Sigmoid colon (tissue), 6 donors: ENCODE measurements at regions not wholly inside any gene's neighbourhood (a gene's known extent, or its start where the extent isn't known, plus 50 kb on each side); places are given as distances from the start of the nearest gene placed in this dataset.

Experiments used
- DNase-seq: peaks from one replicate; pipeline ENCODE4 v3.0.0-alpha.2; 2019
- H3K27ac ChIP-seq, 4 donors: fragments of 200-600 bp; sonication (generic); one replicate each; pipeline ENCODE4 v1.5.1; 2016 to 2019; ENCODE audit warnings: mild to moderate bottlenecking in 1 of 4
- H3K27me3 ChIP-seq, 3 donors: fragments of 200-600 bp; sonication (generic); one replicate each; pipeline ENCODE4 v1.5.1; 2019; ENCODE audit warnings: mild to moderate bottlenecking in 1 of 3
- H3K36me3 ChIP-seq, 4 donors: fragments of 200-600 bp; sonication (generic); one replicate each; pipeline ENCODE4 v1.5.1; 2016 to 2019
- H3K4me1 ChIP-seq, 4 donors: fragments of 200-600 bp; sonication (generic); one replicate each; pipeline ENCODE4 v1.5.1; 2017 to 2019
- H3K4me3 ChIP-seq, 4 donors: fragments of 200-600 bp; sonication (generic); one replicate each; pipeline ENCODE4 v1.5.1; 2017 to 2019; ENCODE audit warnings: mild to moderate bottlenecking in 2 of 4, moderate library complexity in 1 of 4
- H3K9me3 ChIP-seq, 4 donors: fragments of 200-600 bp in 3 of 4; sonication (generic) in 3 of 4; one replicate each; pipeline versions ENCODE4 v1.5.1 to v1.6.1; 2013 to 2019
- CTCF ChIP-seq, 4 experiments: fragments of 450-650 bp in 3 of 4; fragments of 200-600 bp in 1 of 4; IDR thresholded peaks; one replicate each; pipeline ENCODE4 v1.5.1; 2016 to 2019; ENCODE audit warnings: antibody characterized with exemption in 4 of 4, mild to moderate bottlenecking in 3 of 4, moderate library complexity in 2 of 4
- EP300 ChIP-seq, 4 donors: sonication (generic); formaldehyde crosslinking; IDR thresholded peaks; one replicate each; pipeline ENCODE4 v1.6.1; 2017; ENCODE audit warnings: antibody characterized with exemption in 4 of 4
- POLR2A ChIP-seq, 2 donors: fragments of 450-650 bp; IDR thresholded peaks; one replicate each; pipeline ENCODE4 v1.6.1; 2016; ENCODE audit warnings: antibody characterized with exemption in 2 of 2, mild to moderate bottlenecking in 2 of 2, moderate library complexity in 2 of 2
- POLR2AphosphoS5 ChIP-seq, 4 donors: sonication (generic); formaldehyde crosslinking; IDR thresholded peaks; one replicate each; pipeline ENCODE4 v1.6.1; 2017; ENCODE audit warnings: antibody characterized with exemption in 4 of 4
- WGBS, 2 donors: extraction: QIAGEN DNeasy Blood & Tissue Kit; methylation state at CpG; one replicate each; pipeline ENCODE4 v1.1.7; 2013; 5-methylcytosine and 5-hydroxymethylcytosine counted together
- intact Hi-C: fragments of 100-400 bp; cut with DNase I; formaldehyde crosslinking; loops from one replicate; pipeline ENCODE4 v1.15.1; 2023
- donor health status: healthy with polysubstance abuse.
- donor health status: healthy.

DNA sequence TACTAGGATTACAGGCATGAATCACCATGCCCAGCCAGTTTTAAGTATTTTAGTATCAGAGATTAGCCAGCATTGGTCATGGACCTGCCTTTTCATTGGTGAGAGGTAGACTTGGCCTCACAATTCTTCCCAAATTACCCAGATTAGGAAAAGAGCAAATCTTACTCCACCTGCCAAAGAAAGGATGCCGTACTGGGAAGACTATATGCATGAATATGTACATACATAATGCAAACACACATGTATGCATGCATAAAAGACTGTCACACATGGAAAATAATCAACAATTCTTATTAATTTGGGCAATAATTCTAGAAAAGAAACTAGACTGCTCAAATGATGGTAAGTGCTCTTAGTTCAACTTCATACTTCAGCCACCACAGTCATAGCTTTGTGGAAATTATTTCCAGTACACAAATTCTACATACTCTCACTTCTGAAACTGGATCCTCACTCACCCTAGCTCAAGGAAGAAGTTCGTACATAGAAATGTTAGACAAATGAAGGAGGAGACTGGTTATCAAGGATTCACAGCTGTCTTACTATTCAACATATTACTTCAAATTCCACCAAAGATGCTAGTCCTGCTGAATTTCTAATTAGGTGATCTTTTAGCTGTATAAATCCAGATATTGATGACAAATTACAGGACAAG is 73.7 kb downstream of the MINAR2 start:
- WGBS, 2 donors = 62 to 81% methylated on average over 2 of the region's 2 CpGs
- no peak for TF ChIP-seq EP300 (IDR thresholded peaks at IDR 0.05)
- no peak for TF ChIP-seq POLR2A (IDR thresholded peaks at IDR 0.05)
- no peak for TF ChIP-seq CTCF (IDR thresholded peaks at IDR 0.05)
- no peak for TF ChIP-seq POLR2AphosphoS5 (IDR thresholded peaks at IDR 0.05)

GRCh38 chr5:129830288-129830687 is 74.0 kb upstream of the CHSY3 start:
- no peak for TF ChIP-seq POLR2AphosphoS5 (IDR thresholded peaks at IDR 0.05)
- no peak for TF ChIP-seq EP300 (IDR thresholded peaks at IDR 0.05)
- TF ChIP-seq POLR2A (IDR thresholded peaks at IDR 0.05) = no peak
- TF ChIP-seq CTCF (IDR thresholded peaks at IDR 0.05) = no peak
- Histone ChIP-seq H3K36me3 (no peaks in the 10 kb centered on the region), H3K27ac (no peak overlapping the region), H3K4me1 (no peaks in the 10 kb centered on the region), H3K9me3 (no peaks in the 10 kb centered on the region), H3K27me3 (no peaks in the 10 kb centered on the region), H3K4me3 (no peak overlapping the region)
- intact Hi-C loops = no loop called here
- DNase-seq = no peak
- WGBS, 2 donors = 55 to 74% methylated on average over 2 of the region's 2 CpGs

More for the DNA sequence above, 73.7 kb downstream of the MINAR2 start:
- Histone ChIP-seq H3K27me3 (no peaks in the 10 kb centered on the region), H3K4me3 (no peak overlapping the region), H3K9me3 (no peaks in the 10 kb centered on the region), H3K36me3 (no peaks in the 10 kb centered on the region), H3K4me1 (no peaks in the 10 kb centered on the region), H3K27ac (no peak overlapping the region)
- intact Hi-C loops = no loop called here
- DNase-seq = no peak

DNA sequence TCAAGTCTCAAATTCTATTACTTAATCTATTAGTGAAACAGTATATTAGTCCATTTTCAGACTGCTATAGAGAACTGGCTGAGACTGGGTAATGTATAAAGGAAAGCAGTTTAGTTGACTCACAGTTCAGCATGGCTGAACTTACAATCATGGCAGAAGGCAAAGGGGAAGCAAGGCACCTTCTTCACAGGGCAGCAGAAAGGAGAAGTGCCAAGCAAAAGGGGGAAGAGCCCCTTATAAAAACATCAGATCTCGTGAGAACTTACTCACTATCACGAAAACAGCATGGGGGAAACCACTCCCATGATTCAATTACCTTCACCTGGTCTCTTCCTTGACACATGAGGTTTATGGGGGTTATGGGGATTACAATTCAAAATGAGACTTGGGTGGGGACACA is 67.9 kb upstream of the CHSY3 start:
- intact Hi-C loops = no loop called here
- no peak for TF ChIP-seq POLR2AphosphoS5 (IDR thresholded peaks at IDR 0.05)
- TF ChIP-seq CTCF (IDR thresholded peaks at IDR 0.05) = no peak
- TF ChIP-seq POLR2A (IDR thresholded peaks at IDR 0.05) = no peak
- TF ChIP-seq EP300 (IDR thresholded peaks at IDR 0.05) = no peak
- Histone ChIP-seq H3K4me3 (no peak overlapping the region), H3K27ac (no peak overlapping the region), H3K9me3 (no peaks in the 10 kb centered on the region), H3K36me3 (no peaks in the 10 kb centered on the region), H3K4me1 (no peaks in the 10 kb centered on the region), H3K27me3 (no peaks in the 10 kb centered on the region)
- no peak for DNase-seq
- WGBS, 2 donors = 26 to 58% methylated on average over 2 of the region's 2 CpGs

- H3K27ac ChIP-seq = no peak overlapping the region
- H3K4me1 ChIP-seq = no peaks in the 10 kb centered on the region
- H3K27me3 ChIP-seq = no peaks in the 10 kb centered on the region
- no peak overlapping the region for H3K4me3 ChIP-seq
- no peak for DNase-seq
- TF ChIP-seq EP300 (IDR thresholded peaks at IDR 0.05) (no peak), CTCF (IDR thresholded peaks at IDR 0.05) (no peak), POLR2AphosphoS5 (IDR thresholded peaks at IDR 0.05) (no peak), POLR2A (IDR thresholded peaks at IDR 0.05) (no peak)
- intact Hi-C loops = no loop called here
- H3K36me3 ChIP-seq = no peaks in the 10 kb centered on the region
- no peaks in the 10 kb centered on the region for H3K9me3 ChIP-seq
Measured at GRCh38 chr5:129844764-129845163, 59.5 kb upstream of the CHSY3 start.

GRCh38 chr5:129852747-129853352 is 51.4 kb upstream of the CHSY3 start:
- Histone ChIP-seq H3K4me1 (no peaks in the 10 kb centered on the region), H3K4me3 (no peak overlapping the region), H3K27me3 (no peaks in the 10 kb centered on the region), H3K36me3 (no peaks in the 10 kb centered on the region), H3K27ac (no peak overlapping the region), H3K9me3 (no peaks in the 10 kb centered on the region)
- no peak for TF ChIP-seq POLR2A (IDR thresholded peaks at IDR 0.05)
- TF ChIP-seq EP300 (IDR thresholded peaks at IDR 0.05) = no peak
- no peak for TF ChIP-seq POLR2AphosphoS5 (IDR thresholded peaks at IDR 0.05)
- peak; percentile 16 to 77 (median 54) for TF ChIP-seq CTCF (IDR thresholded peaks at IDR 0.05)
- intact Hi-C loops = no loop called here
- WGBS, 2 donors = 28 to 36% methylated on average over 6 of the region's 6 CpGs
- peak; percentile 75 for DNase-seq
